K562 (cell line): ENCODE measurements at regions not wholly inside any gene's neighbourhood (a gene's known extent, or its start where the extent isn't known, plus 50 kb on each side); places are given as distances from the start of the nearest gene placed in this dataset.

Experiments used
- ATAC-seq: fragments of 200-7000 bp; cut with Tn5 transposase; 3 replicates; pipeline ENCODE4 v1.9.1; 2020; ENCODE audit warnings: moderate library complexity
- BruUV-seq: library from RNA; stranded (reverse); fragments of 400-500 nt; replicated peaks from 2 replicates; lab custom pipeline; 2021; lab: Mats Ljungman, UMichigan
- CTCF ChIA-PET: fragments of 300-600 bp; formaldehyde crosslinking; extraction: SDS; loops from one replicate; lab custom pipeline; 2021; ENCODE audit warnings: low intra/inter-chr PET ratio; lab: Yijun Ruan, JAX
- POLR2A ChIA-PET: fragments of 300-600, 350-650 bp; sonication (Branson Sonifier 250); formaldehyde crosslinking; extraction: SDS; loops from one replicate; lab custom pipeline; 2021; ENCODE audit warnings: antibody characterized with exemption, inconsistent platforms; lab: Yijun Ruan, JAX
- DNase-seq, 4 experiments: peaks; one replicate each; pipeline versions ENCODE4 v3.0.0 to v3.0.0-alpha.2; 2011 to 2018; ENCODE audit warnings: low spot score in 3 of 4, mixed read lengths in 3 of 4; ENCODE audit errors: extremely low read depth in 1 of 4
- FAIRE-seq: peaks from 2 replicates; lab custom pipeline; 2011; peaks lifted over from hg19 to GRCh38; lab: Jason Lieb, UNC
- H2AFZ ChIP-seq: 2 replicates; pipeline ENCODE4 v1.6.0; 2011; ENCODE audit warnings: low read depth, low read length, control low read depth, inconsistent platforms
- H3K27ac ChIP-seq: fragments of 200-600 bp; 3 replicates; pipeline ENCODE4 v1.8.0; 2011; ENCODE audit warnings: low read depth, mild to moderate bottlenecking, control low read depth, inconsistent platforms, low read length, moderate library complexity, mixed read lengths; ENCODE audit errors: extremely low read depth
- H3K27me3 ChIP-seq, 2 experiments: fragments of 300-600 bp in 1 of 2; 2 replicates in 1 of 2; 3 replicates in 1 of 2; pipeline versions ENCODE4 v1.6.0 to v1.8.0; 2011; ENCODE audit warnings: inconsistent platforms in 2 of 2, low read length in 2 of 2, mild to moderate bottlenecking in 1 of 2, mixed read lengths in 1 of 2, moderate library complexity in 1 of 2; ENCODE audit not compliant: control insufficient read depth in 2 of 2, insufficient read depth in 2 of 2
- H3K36me3 ChIP-seq: fragments of 300-600 bp; 3 replicates; pipeline ENCODE4 v1.8.0; 2011; ENCODE audit warnings: mild to moderate bottlenecking, low read length, inconsistent platforms; ENCODE audit not compliant: control insufficient read depth, insufficient read depth
- H3K4me1 ChIP-seq, 2 experiments: fragments of 200-600 bp in 1 of 2; replicated peaks in 1 of 2; 2 replicates in 1 of 2; 3 replicates in 1 of 2; pipeline versions ENCODE4 v1.5.1 to v1.8.0; 2011; ENCODE audit warnings: inconsistent platforms in 2 of 2, low read length in 2 of 2, mild to moderate bottlenecking in 1 of 2, mixed read lengths in 1 of 2, moderate library complexity in 1 of 2; ENCODE audit not compliant: control insufficient read depth in 2 of 2, insufficient read depth in 2 of 2
- H3K4me2 ChIP-seq: 2 replicates; pipeline ENCODE4 v1.6.1; 2011; ENCODE audit warnings: low read length, control low read depth, inconsistent platforms, mixed read lengths; ENCODE audit not compliant: insufficient read depth
- H3K4me3 ChIP-seq: fragments of 200-600 bp; sonication (generic), shearing (Covaris generic); 2 replicates; pipeline ENCODE4 v1.5.1; 2016; ENCODE audit warnings: control low read depth, inconsistent platforms
- H3K79me2 ChIP-seq: fragments of 200-600 bp; 3 replicates; pipeline ENCODE4 v1.8.0; 2011; ENCODE audit warnings: low read length, inconsistent platforms; ENCODE audit not compliant: control insufficient read depth, insufficient read depth
- H3K9ac ChIP-seq, 2 experiments: 2 replicates each; pipeline versions ENCODE4 v1.6.0 to v1.6.1; 2011; ENCODE audit warnings: low read depth in 2 of 2, low read length in 2 of 2, control low read depth in 1 of 2, inconsistent platforms in 1 of 2, mild to moderate bottlenecking in 1 of 2, mixed read lengths in 1 of 2; ENCODE audit not compliant: insufficient read depth in 1 of 2
- H3K9me1 ChIP-seq: one replicate; pipeline ENCODE4 v1.6.0; 2011; ENCODE audit warnings: inconsistent platforms, mild to moderate bottlenecking, low read length, moderate library complexity; ENCODE audit not compliant: control insufficient read depth, insufficient read depth
- H3K9me3 ChIP-seq: replicated peaks from 2 replicates; pipeline ENCODE4 v1.5.1; 2011; ENCODE audit warnings: low read depth, low read length, inconsistent platforms; ENCODE audit not compliant: control insufficient read depth, insufficient read depth
- H4K20me1 ChIP-seq: replicated peaks from 2 replicates; pipeline ENCODE4 v1.6.1; 2011; ENCODE audit warnings: low read length, inconsistent platforms, mixed read lengths; ENCODE audit not compliant: control insufficient read depth, insufficient read depth
- ADNP ChIP-seq: fragments of 200-800 bp; sonication (Bioruptor generic); IDR thresholded peaks from 2 replicates; pipeline ENCODE4 v1.6.1; 2016; ENCODE audit warnings: missing genetic modification characterization, missing compliant biosample characterization
- ARID2 ChIP-seq: fragments of 450-650 bp; IDR thresholded peaks from 2 replicates; pipeline ENCODE4 v1.6.1; 2017; ENCODE audit warnings: antibody characterized with exemption, mild to moderate bottlenecking
- CBFA2T2 ChIP-seq: fragments of 450-650 bp; conservative IDR thresholded peaks from 2 replicates; pipeline ENCODE4 v1.6.1; 2017; ENCODE audit warnings: mild to moderate bottlenecking
- CTBP1 ChIP-seq: fragments of 450-650 bp; IDR thresholded peaks from 2 replicates; pipeline ENCODE4 v1.6.1; 2016; ENCODE audit warnings: borderline replicate concordance
- CTCF ChIP-seq, 3 experiments: IDR thresholded peaks in 2 of 3; conservative IDR thresholded peaks in 1 of 3; 2 replicates each; pipeline ENCODE4 v1.5.1; 2011 to 2012; ENCODE audit warnings: low read length in 3 of 3, mild to moderate bottlenecking in 3 of 3, control low read depth in 2 of 3, improper control_type of control experiment in 1 of 3, inconsistent platforms in 1 of 3, low read depth in 1 of 3, mixed read lengths in 1 of 3, moderate library complexity in 1 of 3; ENCODE audit not compliant: insufficient read depth in 2 of 3
- HINFP ChIP-seq: fragments of 450-650 bp; conservative IDR thresholded peaks from 2 replicates; pipeline ENCODE4 v1.6.1; 2016; ENCODE audit warnings: missing genetic modification characterization, low read depth, mild to moderate bottlenecking, control low read depth, missing compliant biosample characterization
- POLR3A ChIP-seq: IDR thresholded peaks from 2 replicates; pipeline ENCODE4 v1.6.1; 2011; ENCODE audit warnings: borderline replicate concordance, mild to moderate bottlenecking, moderate library complexity; ENCODE audit not compliant: insufficient read length, insufficient read depth; ENCODE audit errors: extremely low read depth
- TARDBP ChIP-seq: fragments of 450-650 bp; IDR thresholded peaks from 2 replicates; pipeline ENCODE4 v1.6.1; 2016
- ZNF280A ChIP-seq: fragments of 450-650 bp; IDR thresholded peaks from 2 replicates; pipeline ENCODE4 v1.6.1; 2018; ENCODE audit warnings: mild to moderate bottlenecking, low read depth; ENCODE audit not compliant: partially characterized antibody
- ZNF79 ChIP-seq: fragments of 250-450 bp; sonication (Bioruptor Pico); IDR thresholded peaks from 2 replicates; pipeline ENCODE4 v1.4.0; 2020; ENCODE audit warnings: low read depth, mild to moderate bottlenecking, moderate library complexity
- WGBS: fragments of 100-300 bp; shearing (Covaris generic); methylation state at CpG from one replicate; pipeline ENCODE4 v1.1.6; 2016; ENCODE audit warnings: low coverage, mixed read lengths; ENCODE audit not compliant: insufficient coverage; ENCODE audit errors: missing lambda C conversion rate; 5-methylcytosine and 5-hydroxymethylcytosine counted together
- in situ Hi-C: fragments of 300-500 bp; cut with MboI; formaldehyde crosslinking; loops from 4 replicates; pipeline ENCODE4 v1.15.0; 2018; ENCODE audit warnings: inconsistent platforms, mixed read lengths
- intact Hi-C: fragments of 100-400 bp; cut with micrococcal nuclease; formaldehyde crosslinking; loops from 2 replicates; pipeline ENCODE4 v1.14.2; 2022

GRCh38 chr10:8439040-8439439 is 384.6 kb downstream of the GATA3 start (continued):
- no peak for TF ChIP-seq HINFP
- no peak for TF ChIP-seq CTBP1
- no peak for TF ChIP-seq ADNP (tag)
- no peak for TF ChIP-seq POLR3A
- no peak for TF ChIP-seq ZNF280A
- TF ChIP-seq TARDBP: no peak
- no peak for TF ChIP-seq ZNF79 (CRISPR knock-in tag)

GRCh38 chr10:8444630-8445029 is 390.1 kb downstream of the GATA3 start:
- no TSS peak for BruUV-seq
- no peak overlapping the region for H3K4me2 ChIP-seq
- POLR2A ChIA-PET: interaction anchor here (0.6 kb wide), 1 partner anchor 65 kb away, joined by 3 read pairs; no protein-coding TSS in a partner anchor
- H3K36me3 ChIP-seq: no peaks in the 10 kb centered on the region
- no peak for TF ChIP-seq ARID2
- no peak for TF ChIP-seq CBFA2T2
- peak in 1 of 3 experiments; percentile 15; a peak in 1 of 6 replicates for TF ChIP-seq CTCF (IDR thresholded peaks at IDR 0.05 in 2 of 3, conservative IDR thresholded peaks at IDR 0.05 in 1 of 3; ENCODE audit: insufficient read depth in 2 of 3, low read depth in 1 of 3, low read length in 3 of 3)
- TF ChIP-seq, all 486 proteins: peak for 1
- Histone ChIP-seq H3K27me3 (no peaks in the 10 kb centered on the region), H3K79me2 (no peaks in the 10 kb centered on the region), H3K27ac (no peak overlapping the region), H3K4me1 (no peaks in the 10 kb centered on the region), H3K9me1 (no peaks in the 10 kb centered on the region), H4K20me1 (no peaks in the 10 kb centered on the region), H3K9ac (no peak overlapping the region), H3K9me3 (no peaks in the 10 kb centered on the region), H2AFZ (no peak overlapping the region), H3K4me3 (no peak overlapping the region)
- CTCF ChIA-PET: no interaction called here
- intact Hi-C loops: no loop called here
- 0% methylated on average over 7 of the region's 7 CpGs for WGBS
- peak in 1 of 4 experiments; percentile 3 for DNase-seq
- in situ Hi-C loops: no loop called here
- peak; percentile 61; the same call in 2 of the 3 replicates for ATAC-seq
- FAIRE-seq: no peak
